NT2/D1 (cell line): ENCODE measurements at regions not wholly inside any gene's neighbourhood (a gene's known extent, or its start where the extent isn't known, plus 50 kb on each side); places are given as distances from the start of the nearest gene placed in this dataset.

Source experiments
- SUZ12 ChIP-seq: IDR thresholded peaks from 2 replicates; pipeline ENCODE4 v1.6.1; 2011; ENCODE audit not compliant: insufficient read length, insufficient read depth; ENCODE audit errors: extremely low read depth
- YY1 ChIP-seq: IDR thresholded peaks from 2 replicates; pipeline ENCODE4 v1.6.1; 2011; ENCODE audit not compliant: insufficient read length, insufficient read depth
- ZNF274 ChIP-seq: IDR thresholded peaks from 2 replicates; pipeline ENCODE4 v1.6.1; 2011; ENCODE audit warnings: mild to moderate bottlenecking, low read depth, low read length

DNA sequence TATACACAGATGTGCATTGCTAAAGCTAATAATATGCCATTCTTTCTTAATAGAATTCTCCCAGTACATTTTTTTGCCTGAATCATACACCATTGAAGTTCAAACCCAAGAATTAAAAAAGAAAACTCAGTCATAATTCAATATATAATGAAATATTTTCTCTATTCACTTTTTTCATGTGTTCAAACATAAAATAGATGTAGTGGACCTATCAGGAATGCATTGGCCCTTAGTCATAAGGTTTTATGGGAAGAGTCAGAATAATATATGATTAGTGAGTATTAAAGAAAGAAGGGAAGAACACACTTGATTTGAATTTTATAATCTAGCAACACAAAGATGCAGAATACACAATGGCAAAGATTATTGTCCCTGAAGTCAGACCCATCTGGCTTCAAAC is 297.0 kb upstream of the COL3A1 start:
- TF ChIP-seq YY1, result no peak
- TF ChIP-seq SUZ12, result no peak
- TF ChIP-seq ZNF274, result no peak
